GM23338 (cell line): ENCODE measurements at regions not wholly inside any gene's neighbourhood (a gene's known extent, or its start where the extent isn't known, plus 50 kb on each side); places are given as distances from the start of the nearest gene placed in this dataset.

Experiments used
- CTCF ChIP-seq, 2 experiments: fragments of 200-600 bp in 1 of 2; sonication (generic) in 1 of 2; conservative IDR thresholded peaks; 2 replicates each; pipeline versions ENCODE4 v1.5.1 to v1.6.1; 2016 to 2017; ENCODE audit warnings: antibody characterized with exemption in 2 of 2, low read depth in 2 of 2, mild to moderate bottlenecking in 2 of 2, moderate library complexity in 1 of 2
- JUNB ChIP-seq: IDR thresholded peaks from one replicate; pipeline ENCODE4 v1.6.1; 2016; ENCODE audit warnings: antibody characterized with exemption; ENCODE audit not compliant: unreplicated experiment
- POLR2AphosphoS5 ChIP-seq: IDR thresholded peaks from 2 replicates; pipeline ENCODE4 v1.6.1; 2016; ENCODE audit warnings: antibody characterized with exemption, low read depth
- STAT1 ChIP-seq: IDR thresholded peaks from one replicate; pipeline ENCODE4 v1.6.1; 2016; ENCODE audit warnings: antibody characterized with exemption; ENCODE audit not compliant: unreplicated experiment
- ZNF462 ChIP-seq: fragments of 250-450 bp; sonication (Bioruptor Pico); IDR thresholded peaks from 2 replicates; pipeline ENCODE4 v1.5.0; 2020; ENCODE audit warnings: mild to moderate bottlenecking, moderate library complexity
- TF ChIP-seq, protein P1 (sequence below): IDR thresholded peaks from one replicate; pipeline ENCODE4 v1.6.1; 2018; ENCODE audit warnings: antibody characterized with exemption; ENCODE audit not compliant: unreplicated experiment

DNA sequence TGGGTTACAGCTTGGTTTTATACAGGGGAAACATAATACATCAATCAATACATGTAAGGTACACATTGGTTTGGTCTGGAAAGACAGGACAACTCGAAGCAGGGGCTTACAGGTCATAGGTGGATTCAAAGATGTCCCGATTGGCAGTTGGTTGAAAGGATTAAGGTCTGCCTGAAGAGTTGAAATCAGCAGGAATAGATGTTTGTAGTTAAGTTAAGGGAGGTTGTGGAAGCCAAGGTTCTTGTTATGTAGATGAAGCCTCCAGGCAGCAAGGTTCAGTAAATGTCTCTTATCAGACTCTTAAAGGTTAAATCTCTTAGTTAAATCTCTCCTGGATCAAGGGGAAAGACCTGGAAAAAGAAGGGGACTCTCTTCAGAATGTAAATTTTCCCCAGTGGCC, 58.4 kb upstream of the MINAR1 start (continued):
- TF ChIP-seq ZNF462 (no peak), POLR2AphosphoS5 (no peak), STAT1 (no peak), CTCF (conservative IDR thresholded peaks at IDR 0.05; ENCODE audit: low read depth in 2 of 2) (no peak), JUNB (no peak)
- TF ChIP-seq, protein P1, sequence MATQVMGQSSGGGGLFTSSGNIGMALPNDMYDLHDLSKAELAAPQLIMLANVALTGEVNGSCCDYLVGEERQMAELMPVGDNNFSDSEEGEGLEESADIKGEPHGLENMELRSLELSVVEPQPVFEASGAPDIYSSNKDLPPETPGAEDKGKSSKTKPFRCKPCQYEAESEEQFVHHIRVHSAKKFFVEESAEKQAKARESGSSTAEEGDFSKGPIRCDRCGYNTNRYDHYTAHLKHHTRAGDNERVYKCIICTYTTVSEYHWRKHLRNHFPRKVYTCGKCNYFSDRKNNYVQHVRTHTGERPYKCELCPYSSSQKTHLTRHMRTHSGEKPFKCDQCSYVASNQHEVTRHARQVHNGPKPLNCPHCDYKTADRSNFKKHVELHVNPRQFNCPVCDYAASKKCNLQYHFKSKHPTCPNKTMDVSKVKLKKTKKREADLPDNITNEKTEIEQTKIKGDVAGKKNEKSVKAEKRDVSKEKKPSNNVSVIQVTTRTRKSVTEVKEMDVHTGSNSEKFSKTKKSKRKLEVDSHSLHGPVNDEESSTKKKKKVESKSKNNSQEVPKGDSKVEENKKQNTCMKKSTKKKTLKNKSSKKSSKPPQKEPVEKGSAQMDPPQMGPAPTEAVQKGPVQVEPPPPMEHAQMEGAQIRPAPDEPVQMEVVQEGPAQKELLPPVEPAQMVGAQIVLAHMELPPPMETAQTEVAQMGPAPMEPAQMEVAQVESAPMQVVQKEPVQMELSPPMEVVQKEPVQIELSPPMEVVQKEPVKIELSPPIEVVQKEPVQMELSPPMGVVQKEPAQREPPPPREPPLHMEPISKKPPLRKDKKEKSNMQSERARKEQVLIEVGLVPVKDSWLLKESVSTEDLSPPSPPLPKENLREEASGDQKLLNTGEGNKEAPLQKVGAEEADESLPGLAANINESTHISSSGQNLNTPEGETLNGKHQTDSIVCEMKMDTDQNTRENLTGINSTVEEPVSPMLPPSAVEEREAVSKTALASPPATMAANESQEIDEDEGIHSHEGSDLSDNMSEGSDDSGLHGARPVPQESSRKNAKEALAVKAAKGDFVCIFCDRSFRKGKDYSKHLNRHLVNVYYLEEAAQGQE, result no peak
